ELR (cell line): ENCODE measurements at regions not wholly inside any gene's neighbourhood (a gene's known extent, or its start where the extent isn't known, plus 50 kb on each side); places are given as distances from the start of the nearest gene placed in this dataset.

Experiments
- DNase-seq: peaks from one replicate; pipeline ENCODE4 v3.0.0-alpha.2; 2015; ENCODE audit warnings: low read depth

DNA sequence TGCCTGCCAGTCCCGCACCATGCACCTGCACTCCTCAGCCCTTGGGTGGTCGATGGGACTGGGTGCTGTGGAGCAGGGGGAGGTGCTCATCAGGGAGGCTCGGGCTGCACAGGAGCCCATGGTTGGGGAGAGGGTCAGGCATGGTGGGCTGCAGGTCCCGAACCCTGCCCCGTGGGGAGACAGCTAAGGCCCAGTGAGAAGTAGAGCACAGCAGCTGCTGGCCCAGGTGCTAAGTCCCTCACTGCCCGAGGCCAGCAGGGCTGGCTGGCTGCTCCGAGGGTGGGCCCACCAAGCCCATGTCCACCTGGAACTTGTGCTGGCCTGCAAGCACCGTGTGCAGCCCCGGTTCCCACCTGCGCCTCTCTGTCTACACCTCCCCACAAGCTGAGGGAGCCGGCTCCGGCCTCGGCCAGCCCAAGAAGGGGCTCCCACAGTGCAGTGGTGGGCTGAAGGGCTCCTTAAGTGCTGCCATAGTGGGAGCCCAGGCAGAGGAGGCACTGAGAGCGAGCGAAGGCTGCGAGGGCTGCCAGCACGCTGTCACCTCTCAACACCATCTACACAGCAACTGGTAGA lies 88.5 kb upstream of the ELAVL2 start:
- no peak for DNase-seq

DNA sequence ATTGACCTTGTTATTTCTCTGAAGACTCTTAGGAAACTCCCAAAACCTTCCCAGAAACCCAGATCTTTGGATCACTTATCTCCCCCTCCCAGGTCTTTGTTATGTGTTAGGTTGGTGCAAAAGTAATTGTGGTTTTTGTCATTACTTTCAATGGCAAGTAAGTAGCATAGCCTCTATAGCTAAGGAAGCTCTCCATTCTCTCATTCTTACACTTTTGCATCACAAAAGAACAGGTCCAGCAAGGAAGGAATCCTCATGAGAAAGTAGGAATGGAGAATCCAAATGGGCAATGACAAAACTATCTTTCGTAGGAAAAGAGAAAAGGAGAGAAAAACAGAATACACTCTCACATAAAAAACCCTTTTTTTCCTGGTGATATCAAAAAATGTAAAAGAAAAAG lies 81.3 kb upstream of the ELAVL2 start:
- no peak for DNase-seq

DNA sequence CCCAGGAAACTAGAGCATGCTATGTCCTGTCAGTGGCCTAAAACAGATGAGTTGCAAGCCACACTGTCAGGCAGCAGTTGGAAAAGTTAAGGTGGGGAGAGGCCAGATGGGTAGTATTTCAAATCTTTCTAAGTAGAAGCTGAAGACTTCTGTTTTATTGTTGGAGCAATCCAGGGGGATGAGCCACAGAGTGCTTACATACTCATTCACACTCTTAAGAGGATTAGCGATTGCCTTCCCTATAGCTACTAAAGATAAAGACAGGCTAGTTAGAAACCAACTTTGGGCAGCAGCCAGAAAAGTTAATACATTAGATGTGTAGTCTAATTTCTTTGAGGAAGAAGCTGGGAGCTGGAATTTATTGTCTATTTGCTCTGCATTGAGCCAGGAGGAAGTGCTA lies 61.7 kb upstream of the ELAVL2 start:
- DNase-seq, result no peak
